GM23248 (cell line): ENCODE measurements at regions not wholly inside any gene's neighbourhood (a gene's known extent, or its start where the extent isn't known, plus 50 kb on each side); places are given as distances from the start of the nearest gene placed in this dataset.
A peak's percentile ranks its signal among the peaks of the same experiment; 100 is the strongest.
"Not testable (repeated sequence)": the region's sequence is repeated elsewhere in the genome, so short reads cannot be mapped to it uniquely, and the experiment has no call there.

Experiments
- DNase-seq: peaks from one replicate; pipeline ENCODE4 v3.0.0-alpha.2; 2015
- H2AFZ ChIP-seq: fragments of 200-600 bp; sonication (generic); 2 replicates; pipeline ENCODE4 v1.6.1; 2016; ENCODE audit warnings: antibody characterized with exemption
- H3F3A ChIP-seq: fragments of 200-600 bp; sonication (generic); 2 replicates; pipeline ENCODE4 v1.6.1; 2016; ENCODE audit warnings: mild to moderate bottlenecking, antibody characterized with exemption, mixed run types; ENCODE audit not compliant: insufficient read depth
- H3K27ac ChIP-seq: fragments of 200-600 bp; sonication (generic); 2 replicates; pipeline ENCODE4 v1.5.1; 2016; ENCODE audit warnings: mild to moderate bottlenecking
- H3K27me3 ChIP-seq: fragments of 200-600 bp; sonication (generic); replicated peaks from 2 replicates; pipeline ENCODE4 v1.6.1; 2016; ENCODE audit warnings: mild to moderate bottlenecking; ENCODE audit not compliant: insufficient read depth
- H3K36me3 ChIP-seq: fragments of 200-600 bp; sonication (generic); 2 replicates; pipeline ENCODE4 v1.6.1; 2016; ENCODE audit warnings: low read depth, mild to moderate bottlenecking
- H3K4me1 ChIP-seq: fragments of 200-600 bp; sonication (generic); 2 replicates; pipeline ENCODE4 v1.6.1; 2016; ENCODE audit warnings: mild to moderate bottlenecking; ENCODE audit not compliant: insufficient read depth
- H3K4me2 ChIP-seq: fragments of 200-600 bp; sonication (generic); one replicate; pipeline ENCODE4 v1.6.1; 2016; ENCODE audit warnings: mild to moderate bottlenecking; ENCODE audit not compliant: unreplicated experiment
- H3K4me3 ChIP-seq: fragments of 200-600 bp; sonication (generic); 2 replicates; pipeline ENCODE4 v1.5.1; 2016; ENCODE audit warnings: mild to moderate bottlenecking
- H3K79me2 ChIP-seq: fragments of 200-600 bp; sonication (generic); 2 replicates; pipeline ENCODE4 v1.6.1; 2016; ENCODE audit warnings: mild to moderate bottlenecking; ENCODE audit not compliant: insufficient read depth
- H3K9ac ChIP-seq: fragments of 200-600 bp; sonication (generic); 2 replicates; pipeline ENCODE4 v1.6.1; 2016; ENCODE audit warnings: mild to moderate bottlenecking
- H3K9me2 ChIP-seq: fragments of 200-600 bp; sonication (generic); 2 replicates; pipeline ENCODE4 v1.6.1; 2016; ENCODE audit warnings: mixed run types, mild to moderate bottlenecking, moderate library complexity; ENCODE audit not compliant: insufficient read depth
- H3K9me3 ChIP-seq: fragments of 200-600 bp; sonication (generic); one replicate; pipeline ENCODE4 v1.6.1; 2017; ENCODE audit warnings: low read depth
- H4K20me1 ChIP-seq: fragments of 200-600 bp; sonication (generic); 2 replicates; pipeline ENCODE4 v1.6.0; 2016; ENCODE audit not compliant: insufficient read depth
- EZH2 ChIP-seq: fragments of 200-600 bp; sonication (generic); IDR thresholded peaks from 2 replicates; pipeline ENCODE4 v1.6.1; 2018; ENCODE audit warnings: antibody characterized with exemption, mild to moderate bottlenecking; ENCODE audit not compliant: insufficient read depth, poor library complexity, severe bottlenecking
- EZH2phosphoT487 ChIP-seq: fragments of 200-600 bp; sonication (generic); IDR thresholded peaks from 2 replicates; pipeline ENCODE4 v1.6.1; 2018; ENCODE audit warnings: antibody characterized with exemption, moderate library complexity, mild to moderate bottlenecking, low read depth; ENCODE audit not compliant: insufficient read depth
- WGBS, 2 experiments: methylation state at CpG; one replicate each; pipeline ENCODE4 v1.1.6; 2015 to 2017; ENCODE audit warnings: low lambda C conversion rate in 2 of 2, low coverage in 1 of 2; ENCODE audit errors: missing lambda C conversion rate in 2 of 2; 5-methylcytosine and 5-hydroxymethylcytosine counted together
- in situ Hi-C: fragments of 300-500 bp; cut with MboI; formaldehyde crosslinking; loops from 2 replicates; pipeline ENCODE4 v1.15.0; 2020

DNA sequence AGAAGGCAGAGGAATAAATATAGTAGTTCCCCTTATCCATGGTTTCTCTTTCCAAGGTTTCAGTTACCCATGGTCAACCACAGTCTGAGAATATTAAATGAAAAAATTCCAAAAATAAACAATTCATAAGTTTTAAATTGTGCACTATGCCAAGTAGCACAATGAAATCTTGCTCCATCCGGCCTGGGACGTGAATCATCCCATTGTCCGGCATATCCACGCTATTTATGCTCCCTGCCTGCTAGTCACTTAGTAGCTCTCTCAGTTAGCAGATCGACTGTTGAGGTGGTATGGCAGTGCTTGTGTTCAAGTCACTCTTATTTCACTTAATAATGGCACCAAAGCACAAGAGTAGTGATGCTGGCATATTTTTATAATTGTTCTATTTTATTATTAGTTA is 58.6 kb upstream of the ARHGAP29 start:
- Histone ChIP-seq H3K4me1 (peaks cover 53% of the 10 kb centered on the region), H3F3A (peaks cover 41% of the 10 kb centered on the region), H4K20me1 (no peaks in the 10 kb centered on the region), H2AFZ (peak overlapping the region; percentile 51), H3K4me3 (no peak overlapping the region), H3K79me2 (no peaks in the 10 kb centered on the region), H3K9me3 (no peaks in the 10 kb centered on the region), H3K9ac (no peak overlapping the region), H3K36me3 (no peaks in the 10 kb centered on the region), H3K27me3 (no peaks in the 10 kb centered on the region), H3K27ac (peak overlapping the region; percentile 13), H3K4me2 (peak overlapping the region; percentile 31), H3K9me2 (0 out of 2 replicates have a peak, but pooled peaks cover 4% of the 10 kb centered on the region)
- in situ Hi-C loops = no loop called here
- no peak for TF ChIP-seq EZH2phosphoT487
- no peak for TF ChIP-seq EZH2
- peak; percentile 87 for DNase-seq
- 6 to 9% methylated on average over 5 of the region's 5 CpGs for WGBS, 2 experiments

DNA sequence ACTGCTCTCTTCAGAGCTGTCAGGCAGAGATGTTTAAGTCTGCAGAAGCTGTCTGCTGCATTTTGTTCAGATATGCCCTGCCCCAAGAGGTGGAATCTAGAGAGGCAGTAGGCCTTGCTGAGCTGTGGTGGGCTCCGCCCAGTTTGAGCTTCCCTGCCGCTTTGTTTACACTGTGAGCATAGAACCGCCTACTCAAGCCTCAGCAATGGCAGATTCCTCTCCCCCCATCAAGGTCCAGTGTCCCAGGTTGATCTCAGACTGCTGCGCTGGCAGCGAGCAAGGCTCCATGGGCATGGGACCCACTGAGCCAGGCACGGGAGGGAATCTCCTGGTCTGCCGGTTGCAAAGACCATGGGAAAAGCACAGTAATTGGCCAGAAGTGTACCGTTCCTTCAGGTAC is 55.6 kb upstream of the ARHGAP29 start:
- H3K9me2 ChIP-seq, H3K79me2 ChIP-seq, H3K36me3 ChIP-seq, DNase-seq, H3K4me2 ChIP-seq, H2AFZ ChIP-seq, H3K27ac ChIP-seq, H3K9ac ChIP-seq, H3K9me3 ChIP-seq, H3K27me3 ChIP-seq, H3K4me3 ChIP-seq, in situ Hi-C loops, H4K20me1 ChIP-seq: not testable (repeated sequence)
- H3K4me1 ChIP-seq = peaks cover 24% of the 10 kb centered on the region
- H3F3A ChIP-seq = peaks cover 10% of the 10 kb centered on the region; the same call in 1 of the 2 replicates
- WGBS, 2 experiments = 95 to 97% methylated on average over 8 of the region's 8 CpGs

GRCh38 chr1:94289244-94289643 is 51.9 kb upstream of the ARHGAP29 start:
- H3K9me3 ChIP-seq, H3K9me2 ChIP-seq, in situ Hi-C loops, H4K20me1 ChIP-seq, H3K27ac ChIP-seq, H3K27me3 ChIP-seq, H3K4me3 ChIP-seq, H3K79me2 ChIP-seq, H3K36me3 ChIP-seq, DNase-seq, H2AFZ ChIP-seq, H3K4me2 ChIP-seq, H3K9ac ChIP-seq: not testable (repeated sequence)
- H3F3A ChIP-seq = peaks cover 19% of the 10 kb centered on the region
- peaks cover 17% of the 10 kb centered on the region for H3K4me1 ChIP-seq
- WGBS, 2 experiments = 79 to 87% methylated on average over 1 of the region's 1 CpG
